Keratinocyte (primary cell): ENCODE measurements at regions not wholly inside any gene's neighbourhood (a gene's known extent, or its start where the extent isn't known, plus 50 kb on each side); places are given as distances from the start of the nearest gene placed in this dataset.

Experiments used
- CTCF ChIP-seq, 3 experiments: IDR thresholded peaks in 1 of 3; conservative IDR thresholded peaks in 1 of 3; optimal IDR thresholded peaks in 1 of 3; 2 replicates in 2 of 3; 3 replicates in 1 of 3; pipeline versions ENCODE3 to v1.5.1; 2011; ENCODE audit warnings: low read length in 3 of 3, mild to moderate bottlenecking in 3 of 3, moderate library complexity in 2 of 3, control low read depth in 1 of 3, inconsistent platforms in 1 of 3; ENCODE audit not compliant: insufficient read depth in 2 of 3; ENCODE audit errors: extremely low read depth in 1 of 3
- EZH2 ChIP-seq: IDR thresholded peaks from one replicate; pipeline ENCODE4 v1.6.1; 2012; ENCODE audit warnings: inconsistent platforms, mild to moderate bottlenecking, low read length, moderate library complexity

GRCh38 chr5:29960323-29960722 is 1233.2 kb upstream of the CDH6 start:
- TF ChIP-seq CTCF (optimal IDR thresholded peaks at IDR 0.05 in 1 of 3, IDR thresholded peaks at IDR 0.05 in 1 of 3, conservative IDR thresholded peaks at IDR 0.05 in 1 of 3; ENCODE audit: extremely low read depth in 1 of 3, insufficient read depth in 2 of 3, low read length in 3 of 3) (no peak), EZH2 (no peak)
